NCI-H526 (cell line): ENCODE measurements at regions not wholly inside any gene's neighbourhood (a gene's known extent, or its start where the extent isn't known, plus 50 kb on each side); places are given as distances from the start of the nearest gene placed in this dataset.

ENCODE experiments used
- DNase-seq, 2 experiments: peaks; one replicate each; lab custom pipeline; 2025; lab: John Stamatoyannopoulos, UW

GRCh38 chr16:6929868-6930267, 402.8 kb upstream of the RBFOX1 start:
- no peak for DNase-seq

- DNase-seq = no peak
Measured at GRCh38 chr16:6926762-6927161, 405.9 kb upstream of the RBFOX1 start.

- no peak for DNase-seq
Measured at GRCh38 chr16:6926341-6926740, 406.3 kb upstream of the RBFOX1 start.

- DNase-seq = no peak
Measured at GRCh38 chr16:6918646-6919045, 414.0 kb upstream of the RBFOX1 start.

- no peak for DNase-seq
Measured at GRCh38 chr16:6916946-6917345, 415.7 kb upstream of the RBFOX1 start.

GRCh38 chr16:6913566-6913965, 419.1 kb upstream of the RBFOX1 start:
- no peak for DNase-seq

- no peak for DNase-seq
Measured at GRCh38 chr16:6910301-6910700, 422.3 kb upstream of the RBFOX1 start.

- DNase-seq = no peak
Measured at GRCh38 chr16:6905601-6906000, 427.0 kb upstream of the RBFOX1 start.

- DNase-seq = no peak
Measured at GRCh38 chr16:6903671-6904070, 429.0 kb upstream of the RBFOX1 start.

- no peak for DNase-seq
Measured at GRCh38 chr16:6898896-6899295, 433.7 kb upstream of the RBFOX1 start.

- no peak for DNase-seq
Measured at GRCh38 chr16:6897876-6898485, 434.7 kb upstream of the RBFOX1 start.

- no peak for DNase-seq
Measured at GRCh38 chr16:6892966-6893365, 439.7 kb upstream of the RBFOX1 start.

GRCh38 chr16:6891496-6891895, 441.1 kb upstream of the RBFOX1 start:
- DNase-seq = no peak

GRCh38 chr16:6888531-6888930, 444.1 kb upstream of the RBFOX1 start:
- DNase-seq = no peak

GRCh38 chr16:6884002-6884401, 448.6 kb upstream of the RBFOX1 start:
- DNase-seq = no peak

GRCh38 chr16:6880263-6880662, 452.4 kb upstream of the RBFOX1 start:
- no peak for DNase-seq

- DNase-seq = no peak
Measured at GRCh38 chr16:6864671-6865070, 468.0 kb upstream of the RBFOX1 start.

- DNase-seq = no peak
Measured at GRCh38 chr16:6864244-6864643, 468.4 kb upstream of the RBFOX1 start.

- no peak for DNase-seq
Measured at GRCh38 chr16:6863135-6863534, 469.5 kb upstream of the RBFOX1 start.

GRCh38 chr16:6861815-6862477, 470.7 kb upstream of the RBFOX1 start:
- DNase-seq = no peak

GRCh38 chr16:6861135-6861814, 471.4 kb upstream of the RBFOX1 start:
- DNase-seq = no peak

GRCh38 chr16:6857575-6857974, 475.1 kb upstream of the RBFOX1 start:
- no peak for DNase-seq

GRCh38 chr16:6856578-6856977, 476.1 kb upstream of the RBFOX1 start:
- DNase-seq = no peak

GRCh38 chr16:6853565-6853964, 479.1 kb upstream of the RBFOX1 start:
- DNase-seq = no peak
